ENCODE measurements at regions not wholly inside any gene's neighbourhood (a gene's known extent, or its start where the extent isn't known, plus 50 kb on each side); places are given as distances from the start of the nearest gene placed in this dataset.
"Not testable (repeated sequence)": the region's sequence is repeated elsewhere in the genome, so short reads cannot be mapped to it uniquely, and the experiment has no call there.

DNA sequence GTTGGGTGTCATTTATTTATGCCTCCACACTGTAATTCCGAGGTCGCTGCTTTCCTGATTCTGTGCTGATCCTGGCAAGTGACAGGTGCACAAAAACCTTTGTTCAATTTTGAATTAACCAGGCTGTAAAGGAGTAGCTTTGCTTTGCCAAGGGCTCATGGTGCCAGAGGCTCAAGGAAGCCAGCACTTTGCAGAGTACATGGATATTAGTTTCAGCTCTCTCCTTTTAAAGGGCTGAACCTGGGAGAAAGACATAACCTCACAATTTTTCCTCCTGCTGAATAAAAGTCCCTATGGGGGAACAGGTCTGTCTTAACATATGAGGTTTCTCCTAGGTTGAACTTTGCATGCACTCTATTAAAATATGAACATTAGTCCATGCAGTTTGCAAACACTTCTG lies 227.6 kb upstream of the WSB1 start:
- no peak for DNase-seq

DNA sequence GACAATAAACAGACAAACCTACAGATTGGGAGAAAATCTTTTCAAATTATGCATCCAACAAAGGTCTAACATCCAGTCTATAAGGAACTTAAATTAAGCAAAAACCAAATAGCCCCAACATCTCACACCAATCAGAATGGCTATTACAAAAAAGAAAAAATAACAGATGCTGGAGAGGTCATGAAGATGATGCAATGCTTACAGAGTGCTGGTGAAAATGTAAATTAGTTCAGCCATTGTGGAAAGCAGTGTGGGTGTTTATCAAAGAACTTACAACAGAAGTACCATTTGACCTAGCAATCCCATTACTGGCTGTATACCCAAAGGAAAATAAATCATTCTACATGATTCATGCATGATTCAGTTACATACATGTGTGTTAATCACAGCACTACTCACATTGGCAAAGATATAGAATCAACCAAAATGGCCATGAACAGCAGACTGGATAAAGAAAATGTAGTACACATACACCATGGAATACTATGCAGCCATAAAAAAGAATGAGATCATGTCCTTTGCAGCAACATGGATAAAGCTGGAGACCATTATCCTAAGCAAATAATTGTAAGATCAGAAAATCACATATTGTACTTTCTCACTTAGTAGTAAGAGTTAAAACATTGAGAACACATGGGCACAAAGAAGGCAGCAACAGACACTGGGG lies 223.9 kb upstream of the WSB1 start:
- DNase-seq: no peak

DNA sequence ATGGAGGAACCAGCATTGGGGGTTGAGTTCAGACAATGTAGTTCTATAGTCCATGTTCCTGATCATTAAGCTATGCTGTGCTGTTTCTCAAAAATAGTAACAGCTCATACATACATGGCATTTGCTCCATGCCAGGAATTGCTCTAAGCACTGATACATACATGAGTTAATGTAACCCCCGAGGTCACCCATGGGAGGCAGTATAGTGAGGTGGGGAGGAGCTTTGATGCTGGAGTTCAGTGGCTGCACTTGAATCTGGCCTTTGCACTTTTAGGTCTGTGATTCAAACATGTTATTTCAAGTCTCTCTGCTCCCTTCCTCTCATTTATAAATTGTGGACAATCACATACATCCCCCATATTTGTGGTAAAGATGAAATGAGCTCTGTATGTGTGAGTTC lies 223.1 kb upstream of the WSB1 start:
- no peak for DNase-seq

DNA sequence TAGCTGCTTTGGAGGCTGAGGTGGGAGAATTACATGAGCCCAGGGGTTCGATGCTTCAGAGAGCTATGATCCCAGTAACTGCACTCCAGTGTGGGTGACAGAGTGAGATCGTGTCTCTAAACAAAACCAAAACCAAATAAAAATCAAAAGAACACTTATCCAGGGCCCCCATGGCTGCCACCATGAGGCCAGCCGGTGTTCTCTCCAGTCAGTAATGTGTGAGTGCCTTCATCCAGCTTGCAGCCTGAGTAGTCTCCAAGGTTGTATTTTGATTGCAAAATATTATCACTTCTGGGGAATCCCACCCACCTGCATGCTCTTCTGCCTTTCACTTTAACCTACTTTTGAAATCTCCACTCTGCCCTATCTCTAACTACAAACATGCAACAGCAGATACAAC lies 221.0 kb upstream of the WSB1 start:
- no peak for DNase-seq

DNA sequence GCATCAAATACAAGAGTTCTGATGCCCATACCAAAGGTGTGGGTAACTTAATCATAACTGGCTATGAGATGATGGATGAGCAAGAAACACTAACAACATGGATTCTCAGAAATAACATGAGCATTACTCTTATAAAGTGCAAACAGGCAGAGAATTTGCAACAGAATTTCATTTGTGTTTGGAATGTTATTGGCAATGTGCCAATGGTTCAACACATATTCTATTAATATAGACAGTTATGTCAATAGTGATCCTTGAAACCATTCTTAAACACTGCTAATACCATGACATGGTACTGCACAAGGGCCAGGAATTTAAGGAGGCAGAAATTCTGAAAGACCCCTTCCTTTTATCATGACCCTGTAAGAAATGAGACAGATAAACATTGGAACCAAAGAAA lies 217.1 kb upstream of the WSB1 start:
- no peak for DNase-seq

DNA sequence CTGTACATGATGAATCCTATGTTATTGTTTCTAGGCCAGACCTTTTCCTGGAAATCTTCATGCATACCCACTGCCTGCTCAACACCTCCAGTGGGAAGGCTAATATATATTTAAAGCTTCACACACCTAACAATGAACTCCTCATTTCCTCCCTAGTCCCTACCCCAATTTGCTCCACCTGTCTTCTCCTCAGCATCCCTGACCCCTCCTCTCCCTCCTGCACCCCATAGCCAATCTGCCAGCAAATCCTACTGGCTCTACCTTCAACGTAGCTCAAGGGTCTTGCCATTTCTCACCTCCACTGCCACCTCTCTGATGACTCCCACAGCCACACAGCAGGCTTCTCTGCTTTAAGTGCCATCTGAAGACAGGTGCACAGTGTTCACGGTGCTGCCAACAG lies 215.6 kb upstream of the WSB1 start:
- DNase-seq: no peak

DNA sequence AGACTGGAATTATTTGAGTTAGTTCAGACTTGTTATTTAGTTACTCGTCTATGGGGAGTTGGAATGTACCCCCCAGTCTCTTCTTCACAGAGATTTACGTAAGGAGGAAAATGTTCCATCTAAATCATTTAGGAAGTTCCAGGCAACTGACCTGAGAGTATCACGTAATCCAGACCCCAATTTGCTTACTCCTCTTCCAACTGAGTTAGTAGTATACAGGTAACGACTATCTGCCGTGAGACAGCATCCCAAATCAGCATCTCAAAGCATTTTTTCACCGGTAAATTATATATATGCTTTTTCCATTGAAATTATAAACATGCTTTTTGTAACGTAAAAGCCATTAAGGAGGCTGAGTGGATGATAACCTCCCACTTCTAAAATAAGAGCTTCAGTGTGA lies 214.3 kb upstream of the WSB1 start:
- DNase-seq: no peak

DNA sequence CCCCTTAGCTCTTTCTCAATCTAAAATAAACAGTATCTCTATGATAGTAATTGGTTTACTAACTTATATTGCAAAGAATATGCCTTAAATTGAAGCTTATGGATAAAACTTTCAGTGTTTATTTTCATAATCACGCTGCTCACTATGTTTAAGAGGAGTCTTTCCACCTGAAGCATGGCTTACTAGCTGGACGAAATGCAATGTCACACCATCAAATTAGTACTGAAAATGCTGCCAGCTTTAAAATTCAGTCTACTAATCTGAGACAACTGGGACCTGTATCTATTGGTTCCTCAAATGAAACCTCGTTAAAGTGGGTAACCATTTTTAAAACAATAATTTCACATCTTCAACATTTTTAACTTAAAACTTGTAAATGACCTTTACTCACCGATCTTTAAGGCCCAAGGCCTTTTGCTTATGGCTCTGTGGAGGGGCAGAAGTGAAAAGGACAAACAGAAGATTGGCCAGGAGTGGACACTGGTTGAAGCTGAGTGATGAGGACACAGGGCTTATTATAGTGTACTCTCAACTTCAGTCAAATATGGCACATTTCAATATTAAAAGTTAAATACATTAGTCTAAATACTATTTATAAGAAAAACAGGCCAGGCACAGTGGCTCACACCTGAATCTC lies 212.8 kb upstream of the WSB1 start:
- no peak for DNase-seq

DNA sequence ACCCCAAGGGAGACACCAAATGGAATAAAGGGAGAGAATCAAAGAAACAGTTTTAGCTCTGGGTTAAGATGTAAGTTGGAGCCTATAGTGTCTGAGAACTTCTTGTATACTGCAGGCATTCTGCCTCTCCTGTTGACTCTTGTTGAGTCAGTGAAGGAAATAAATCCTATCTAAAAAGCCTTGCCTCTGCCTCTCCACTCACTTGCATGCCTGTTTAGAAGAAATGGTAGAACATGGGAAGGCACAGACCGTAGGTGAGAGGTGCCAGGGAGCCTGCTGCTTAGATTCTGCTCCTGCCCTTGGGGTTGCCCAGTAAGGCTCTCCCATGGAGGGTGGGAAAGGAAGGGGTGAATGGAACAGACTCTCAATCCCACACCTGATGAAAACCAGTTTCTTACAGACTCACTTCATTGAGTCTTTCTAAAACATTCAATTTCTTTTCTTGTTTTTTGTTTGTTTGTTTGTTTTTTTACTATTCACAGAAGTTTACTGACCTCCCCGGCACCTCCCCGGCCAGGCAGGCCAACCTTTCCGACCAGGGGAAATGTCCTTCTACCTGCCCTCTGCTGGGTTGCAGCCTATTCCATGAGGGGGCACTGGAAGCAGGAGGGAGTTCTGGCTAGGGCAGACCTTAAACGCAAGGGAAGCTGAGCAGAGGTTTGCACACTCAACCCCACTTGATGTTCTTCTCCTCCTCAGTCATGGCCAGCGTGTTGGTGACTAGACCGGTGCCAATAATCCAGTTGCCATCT lies 211.7 kb upstream of the WSB1 start:
- DNase-seq: no peak

DNA sequence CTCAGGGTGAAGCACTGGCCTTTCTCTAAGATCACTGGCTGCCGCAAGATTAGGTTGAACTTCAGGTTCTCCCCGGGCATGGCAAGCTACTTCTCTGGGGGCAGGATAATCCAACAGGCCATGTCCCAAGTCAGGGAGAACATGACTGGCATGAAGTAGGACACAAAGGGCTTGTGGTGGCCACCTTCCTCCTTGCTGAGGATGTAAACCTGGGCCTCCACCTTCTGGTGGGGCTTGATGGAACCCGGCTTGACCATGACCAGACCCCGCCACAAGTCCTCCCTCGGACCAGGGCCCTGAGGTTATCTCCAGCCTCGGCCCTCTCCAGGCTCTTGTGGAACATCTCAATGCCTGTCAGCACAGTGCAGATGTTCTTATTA lies 211.1 kb upstream of the WSB1 start:
- no peak for DNase-seq

DNA sequence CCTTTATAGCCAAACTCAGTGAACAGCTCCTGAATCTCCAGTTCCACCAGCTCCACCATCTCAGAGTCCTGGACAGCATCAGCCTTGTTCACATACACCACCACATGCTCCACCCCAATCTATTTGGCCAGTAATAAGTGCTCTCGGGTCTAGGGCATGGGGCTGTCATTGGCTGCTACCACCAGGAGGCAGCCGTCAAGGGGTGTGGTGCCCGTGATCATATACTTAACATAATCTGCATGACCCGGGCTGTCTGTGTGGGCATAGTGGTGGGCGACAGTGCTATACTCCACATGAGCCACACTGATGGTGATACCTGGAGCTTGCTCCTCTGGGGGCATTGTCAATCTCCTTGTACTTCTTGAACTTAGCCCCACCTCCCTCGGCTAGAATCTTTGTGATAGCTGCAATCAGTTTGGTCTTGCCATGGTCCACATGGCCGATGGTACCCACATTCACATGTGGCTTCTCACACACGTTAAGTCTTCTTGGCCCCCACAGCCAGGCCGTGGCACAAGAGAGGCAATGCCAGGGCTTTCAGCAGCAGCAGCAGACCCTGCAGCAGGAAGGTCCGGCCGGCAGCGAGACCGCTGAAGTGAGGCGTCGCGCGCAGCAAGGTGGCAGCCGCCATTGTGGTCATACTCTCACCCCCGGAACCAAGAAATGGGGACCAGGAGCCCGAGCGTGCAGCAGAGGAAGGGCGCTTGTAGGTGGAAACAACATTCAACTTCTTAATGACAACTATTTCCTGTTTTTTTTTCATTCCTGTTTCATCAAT lies 210.3 kb upstream of the WSB1 start:
- no peak for DNase-seq

DNA sequence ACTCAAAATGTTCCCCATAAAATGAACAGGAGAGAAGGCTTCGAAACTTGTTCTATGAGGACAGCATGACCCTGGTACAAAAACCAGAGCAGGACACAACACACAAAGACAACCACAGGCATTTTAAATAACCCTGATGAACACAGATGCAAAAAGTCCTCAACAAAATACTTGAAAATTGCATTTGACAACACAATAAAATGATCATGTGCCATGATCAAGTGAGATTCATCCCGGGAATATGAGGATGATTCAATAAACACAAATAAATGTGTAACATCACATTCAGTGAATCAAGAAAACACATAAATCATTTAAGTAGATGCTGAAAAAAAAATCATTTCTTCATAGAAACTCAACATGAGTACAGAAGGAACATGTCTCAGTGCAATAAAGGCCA lies 208.4 kb upstream of the WSB1 start:
- DNase-seq: no peak

DNA sequence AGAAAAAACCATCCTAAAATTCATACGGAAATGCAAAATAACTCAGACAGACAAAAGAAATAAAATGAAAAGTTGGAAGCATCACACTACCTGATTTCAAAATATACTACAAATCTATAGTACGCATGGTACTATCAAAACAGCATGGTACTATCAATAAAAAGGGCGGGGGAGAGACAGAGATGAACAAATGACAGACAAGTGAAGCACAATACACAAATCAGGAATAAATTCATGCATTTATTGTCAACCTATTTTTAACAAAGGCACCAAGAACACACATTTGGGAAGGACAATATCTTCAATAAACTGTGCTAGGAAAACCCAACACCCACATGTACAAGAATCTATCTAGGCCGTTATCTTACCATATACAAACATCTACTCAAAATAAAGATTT lies 207.4 kb upstream of the WSB1 start:
- DNase-seq: no peak

DNA sequence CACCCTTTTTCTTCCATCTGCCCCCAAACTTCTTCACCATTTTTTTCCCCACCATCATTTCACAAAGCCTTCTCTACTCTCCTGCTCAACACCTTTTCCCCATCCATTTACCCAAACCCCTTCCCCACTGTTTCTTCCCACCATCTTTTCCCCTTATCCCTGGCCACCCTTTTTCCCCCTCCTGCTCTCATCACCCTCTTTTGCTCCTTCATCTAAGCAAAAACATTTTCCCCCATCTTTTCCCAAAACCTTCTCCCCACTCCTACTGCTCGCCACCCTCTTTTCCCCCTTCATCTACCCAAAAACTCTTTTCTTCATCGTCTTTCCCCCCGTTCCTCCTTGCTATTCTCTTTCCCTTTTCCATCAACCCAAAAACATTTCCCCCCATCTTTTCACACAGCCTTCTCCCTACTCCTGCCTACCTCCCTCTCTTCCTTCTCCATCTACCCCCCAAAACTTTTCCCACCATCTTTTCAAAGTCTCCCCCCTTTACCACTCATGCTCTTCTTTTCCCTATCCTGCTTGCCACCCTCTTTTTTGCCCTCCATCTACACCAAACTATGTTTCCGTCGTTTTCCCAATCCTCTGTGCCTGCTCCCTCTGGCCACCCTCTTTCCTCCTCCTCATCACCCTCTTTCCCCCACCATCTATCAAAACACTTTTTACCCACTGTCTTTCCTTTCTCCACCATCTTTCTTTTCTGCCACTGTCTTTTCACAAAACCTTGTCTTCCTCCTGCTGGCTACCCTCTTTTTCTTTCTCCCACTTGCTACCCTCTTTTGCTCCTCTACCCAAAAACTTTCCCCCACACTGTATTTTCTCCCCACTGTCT lies 205.8 kb upstream of the WSB1 start:
- DNase-seq: no peak

DNA sequence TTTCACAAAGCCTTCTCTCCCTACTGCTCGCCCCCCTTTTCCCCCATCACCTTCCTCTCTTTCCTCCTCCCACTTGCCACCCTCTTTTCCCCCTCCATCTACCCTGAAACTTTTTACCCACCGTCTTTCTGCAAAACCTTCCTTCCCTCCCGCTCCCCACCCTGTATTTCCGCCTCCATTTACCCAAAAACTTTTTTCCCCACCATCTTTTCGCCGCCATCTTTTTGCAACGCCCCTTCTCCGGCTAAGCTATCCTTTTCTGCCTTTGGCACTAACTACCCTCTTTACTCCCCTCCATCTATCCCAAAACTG lies 205.2 kb upstream of the WSB1 start:
- no peak for DNase-seq

DNA sequence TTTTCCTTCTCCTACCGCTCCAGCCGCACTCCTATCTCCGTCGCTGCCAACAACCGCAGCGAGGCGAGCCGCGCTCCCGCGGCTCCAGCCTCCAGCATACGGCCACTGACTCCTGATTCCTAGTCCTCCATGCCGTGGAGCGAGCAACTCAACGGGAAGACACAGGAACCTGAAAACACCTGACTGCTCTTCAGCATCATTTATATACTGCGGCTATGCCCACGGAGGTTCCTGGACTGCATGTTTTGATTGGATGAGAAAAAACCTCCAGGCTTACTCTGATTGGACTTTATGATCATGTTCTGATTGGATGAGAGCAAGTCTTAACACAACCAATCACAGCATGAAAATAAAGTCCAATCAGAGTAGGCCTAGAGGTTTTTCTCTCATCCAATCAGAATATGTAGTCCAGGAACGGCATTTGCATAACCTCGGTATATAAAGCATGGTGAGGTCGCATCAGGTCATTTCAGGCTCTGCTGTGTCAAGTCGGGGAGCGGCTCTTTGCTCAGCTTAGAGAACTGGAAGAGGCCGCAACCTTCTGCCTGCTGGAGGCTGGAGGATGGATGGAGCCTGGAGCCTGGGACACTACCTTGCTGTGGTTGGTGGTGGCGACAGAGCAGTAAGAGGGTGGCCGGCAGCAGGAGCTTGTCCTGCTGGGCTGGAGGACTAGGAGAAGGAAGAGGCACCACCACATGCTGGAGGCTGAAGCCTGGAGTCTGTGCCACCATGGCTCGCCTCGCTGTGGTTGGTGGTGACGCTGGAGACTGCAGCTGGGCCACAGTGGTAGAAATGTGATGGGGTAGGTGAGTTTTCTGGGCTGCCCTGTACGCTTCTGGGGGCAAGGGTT lies 204.6 kb upstream of the WSB1 start:
- not testable (repeated sequence) for DNase-seq

DNA sequence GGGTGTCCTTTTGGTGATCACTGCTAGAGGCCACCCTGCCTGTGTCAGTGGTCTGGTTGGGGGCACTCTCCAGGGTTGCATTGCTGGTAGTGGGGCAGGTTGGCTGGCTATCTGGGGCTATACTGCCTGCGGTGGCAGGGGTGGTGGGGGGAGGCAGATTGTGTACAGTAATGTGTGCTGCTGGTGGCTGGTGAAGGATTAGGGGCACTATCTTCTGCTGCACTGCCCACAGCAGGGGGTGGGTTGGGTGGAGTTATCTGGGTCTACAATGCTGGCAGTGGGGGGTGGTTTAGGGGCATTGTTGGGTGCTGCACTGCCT lies 204.0 kb upstream of the WSB1 start:
- DNase-seq: no peak

DNA sequence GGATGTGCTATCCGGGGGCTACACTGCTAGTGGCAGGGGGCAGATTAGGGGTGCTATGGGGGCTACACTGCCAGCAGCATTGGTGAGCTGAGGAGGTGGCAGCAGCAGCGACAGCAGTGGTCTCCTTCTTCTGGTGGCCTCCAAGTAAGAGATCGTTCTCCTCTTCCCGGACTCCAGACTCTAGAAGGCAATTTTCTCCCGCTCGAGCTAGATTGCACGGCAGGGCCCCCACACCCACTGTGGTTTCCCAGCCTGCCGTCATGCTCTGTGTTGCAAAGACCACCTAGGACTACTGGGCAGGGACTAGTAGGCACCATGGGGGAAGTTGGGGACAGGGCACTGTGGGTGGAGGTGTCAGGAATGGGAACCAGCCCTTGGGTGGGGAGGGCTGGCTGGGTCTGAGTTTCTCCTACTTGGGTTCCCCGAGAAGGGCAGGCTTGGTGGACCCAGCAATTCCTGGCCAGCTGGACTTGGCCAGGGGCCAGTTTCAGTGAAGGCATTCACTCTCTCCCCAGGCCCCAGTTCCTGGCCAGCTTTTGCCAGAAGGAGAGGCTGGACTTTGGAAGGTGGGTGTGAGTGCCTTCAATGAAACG lies 203.4 kb upstream of the WSB1 start:
- DNase-seq: not testable (repeated sequence)

DNA sequence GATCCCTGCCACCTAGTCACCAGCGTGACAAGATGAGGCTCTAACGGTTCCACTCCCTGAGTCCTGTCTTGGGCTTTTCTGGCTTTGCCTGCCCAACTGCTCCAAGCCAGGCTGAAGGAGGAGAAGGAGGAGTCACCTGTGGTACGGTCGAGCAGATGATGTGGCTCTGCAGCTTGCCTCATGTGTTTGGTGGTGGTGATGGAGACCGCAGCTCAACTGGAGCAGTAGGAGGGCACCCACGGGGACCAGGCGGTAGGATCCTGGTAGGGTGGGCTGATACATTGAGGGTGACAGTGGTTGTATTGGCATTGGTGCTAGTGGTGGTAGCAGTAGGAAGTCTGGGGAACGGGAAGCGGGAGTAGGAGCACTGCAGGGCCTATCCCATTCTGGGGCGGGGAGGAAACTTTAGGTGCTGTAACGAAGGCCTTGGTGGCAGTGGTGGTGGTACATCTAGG lies 202.8 kb upstream of the WSB1 start:
- DNase-seq: no peak

DNA sequence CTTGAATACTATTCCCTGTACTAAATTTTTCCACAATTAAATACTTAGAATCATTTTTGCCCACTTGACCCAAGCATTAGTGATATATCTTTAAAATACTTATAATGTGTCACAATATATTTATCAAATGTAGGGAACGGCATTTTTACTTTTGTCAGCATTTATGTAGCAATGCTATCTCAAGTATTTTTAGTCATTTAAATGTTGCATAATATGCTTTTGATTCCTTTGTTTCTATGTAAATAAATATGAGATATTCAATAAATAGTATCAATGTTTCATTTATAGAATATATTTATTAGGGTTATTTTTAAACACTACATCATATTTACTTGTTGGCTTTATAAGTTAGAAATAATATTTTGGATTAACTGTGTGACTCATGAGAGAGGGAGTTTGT lies 199.7 kb upstream of the WSB1 start:
- DNase-seq: not testable (repeated sequence)

DNA sequence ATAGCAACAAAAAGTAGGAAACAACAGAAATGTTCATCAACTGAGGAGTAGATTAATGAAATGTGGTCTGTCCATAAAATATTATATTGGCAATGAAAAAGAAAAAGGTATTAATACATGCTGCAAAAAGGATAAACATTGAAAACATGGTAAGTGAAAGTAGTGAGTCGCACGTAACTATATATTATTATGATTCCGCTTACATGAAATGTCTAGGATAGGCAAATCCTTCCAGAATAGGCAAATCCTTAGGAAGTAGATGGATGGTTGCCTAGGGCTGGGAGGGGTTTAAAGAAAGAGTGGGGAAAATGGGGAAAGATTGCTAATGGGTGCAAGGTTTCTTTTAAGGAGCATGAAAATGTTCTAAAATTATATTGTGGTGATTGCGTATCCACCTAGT lies 198.1 kb upstream of the WSB1 start:
- not testable (repeated sequence) for DNase-seq

DNA sequence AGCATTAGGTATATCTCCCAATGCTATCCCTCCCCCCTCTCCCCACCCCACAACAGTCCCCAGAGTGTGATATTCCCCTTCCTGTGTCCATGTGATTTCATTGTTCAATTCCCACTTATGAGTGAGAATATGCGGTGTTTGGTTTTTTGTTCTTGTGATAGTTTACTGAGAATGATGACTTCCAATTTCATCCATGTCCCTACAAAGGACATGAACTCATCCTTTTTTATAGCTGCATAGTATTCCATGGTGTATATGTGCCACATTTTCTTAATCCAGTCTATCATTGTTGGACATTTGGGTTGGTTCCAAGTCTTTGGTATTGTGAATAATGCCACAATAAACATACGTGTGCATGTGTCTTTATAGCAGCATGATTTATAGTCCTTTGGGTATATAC lies 194.6 kb upstream of the WSB1 start:
- DNase-seq: not testable (repeated sequence)

Measured in NCI-H524 (cell line).